HepG2 (cell line): ENCODE measurements at regions not wholly inside any gene's neighbourhood (a gene's known extent, or its start where the extent isn't known, plus 50 kb on each side); places are given as distances from the start of the nearest gene placed in this dataset.

Experiments
- ATAC-seq: fragments of 200-7000 bp; cut with Tn5 transposase; 3 replicates; pipeline ENCODE4 v1.9.1; 2020; ENCODE audit warnings: mild to moderate bottlenecking, moderate library complexity
- BruUV-seq: library from RNA; stranded (reverse); fragments of 400-500 nt; replicated peaks from 2 replicates; lab custom pipeline; 2021; lab: Mats Ljungman, UMichigan
- CTCF ChIA-PET: fragments of 300-600 bp; formaldehyde crosslinking; extraction: SDS; loops from one replicate; lab custom pipeline; 2021; ENCODE audit warnings: low total read pairs, inconsistent platforms, low intra/inter-chr PET ratio; lab: Yijun Ruan, JAX
- POLR2A ChIA-PET: fragments of 350-600 bp; sonication (Branson Sonifier 250); formaldehyde crosslinking; loops from one replicate; lab custom pipeline; 2020; ENCODE audit warnings: antibody characterized with exemption, inconsistent platforms; lab: Yijun Ruan, JAX
- DNase-seq: peaks from one replicate; pipeline ENCODE4 v3.0.0-alpha.2; 2015; ENCODE audit warnings: low spot score
- FAIRE-seq: peaks from 3 replicates; lab custom pipeline; 2011; peaks lifted over from hg19 to GRCh38; lab: Jason Lieb, UNC
- H2AFZ ChIP-seq: one replicate; pipeline ENCODE4 v1.6.1; 2011; ENCODE audit warnings: low read length, inconsistent platforms
- H3K27ac ChIP-seq: fragments of 300-600 bp; 3 replicates; pipeline ENCODE4 v1.8.0; 2011; ENCODE audit warnings: mixed run types, mild to moderate bottlenecking, mixed read lengths, low read length, inconsistent platforms; ENCODE audit not compliant: insufficient read depth; ENCODE audit errors: extremely low read length
- H3K27me3 ChIP-seq, 2 experiments: fragments of 200-600 bp in 1 of 2; 2 replicates in 1 of 2; 3 replicates in 1 of 2; pipeline versions ENCODE4 v1.6.0 to v1.8.0; 2011; ENCODE audit warnings: low read length in 2 of 2, mild to moderate bottlenecking in 2 of 2, moderate library complexity in 2 of 2, inconsistent platforms in 1 of 2; ENCODE audit not compliant: insufficient read depth in 2 of 2, control insufficient read depth in 1 of 2
- H3K36me3 ChIP-seq, 2 experiments: fragments of 200-600 bp in 1 of 2; replicated peaks in 1 of 2; 2 replicates in 1 of 2; 3 replicates in 1 of 2; pipeline versions ENCODE4 v1.5.1 to v1.8.0; 2011; ENCODE audit warnings: low read length in 2 of 2, inconsistent platforms in 1 of 2; ENCODE audit not compliant: insufficient read depth in 2 of 2, control insufficient read depth in 1 of 2
- H3K4me1 ChIP-seq: 2 replicates; pipeline ENCODE4 v1.5.1; 2012; ENCODE audit warnings: low read length, inconsistent platforms; ENCODE audit not compliant: insufficient read depth
- H3K4me2 ChIP-seq: 2 replicates; pipeline ENCODE4 v1.6.0; 2011; ENCODE audit warnings: low read depth, low read length, inconsistent platforms
- H3K4me3 ChIP-seq, 3 experiments: fragments of 200-600 bp in 1 of 3; sonication (generic), shearing (Covaris generic) in 1 of 3; replicated peaks in 1 of 3; 2 replicates each; pipeline ENCODE4 v1.5.1; 2011 to 2016; ENCODE audit warnings: low read length in 3 of 3, inconsistent platforms in 2 of 3, low read depth in 2 of 3, mild to moderate bottlenecking in 2 of 3, control low read depth in 1 of 3, mixed read lengths in 1 of 3; ENCODE audit not compliant: insufficient read depth in 1 of 3
- H3K79me2 ChIP-seq: one replicate; pipeline ENCODE4 v1.6.1; 2011; ENCODE audit warnings: low read length, inconsistent platforms; ENCODE audit not compliant: insufficient read depth
- H3K9ac ChIP-seq: 2 replicates; pipeline ENCODE4 v1.6.0; 2011; ENCODE audit warnings: mild to moderate bottlenecking, low read depth, low read length, inconsistent platforms; ENCODE audit not compliant: insufficient read depth
- H3K9me3 ChIP-seq: 2 replicates; pipeline ENCODE4 v1.5.1; 2012; ENCODE audit warnings: mild to moderate bottlenecking, low read length
- H4K20me1 ChIP-seq: 2 replicates; pipeline ENCODE4 v1.6.0; 2011; ENCODE audit warnings: inconsistent platforms, mild to moderate bottlenecking, low read length, moderate library complexity; ENCODE audit not compliant: insufficient read depth
- CEBPB ChIP-seq: IDR thresholded peaks from 2 replicates; pipeline ENCODE4 v1.6.1; 2011; ENCODE audit warnings: low read depth, low read length, improper control_type of control experiment, borderline replicate concordance
- ELF3 ChIP-seq: IDR thresholded peaks from 2 replicates; pipeline ENCODE4 v1.6.1; 2016; ENCODE audit warnings: missing genetic modification reagents, missing compliant biosample characterization
- MYPOP ChIP-seq: sonication (generic); formaldehyde crosslinking; IDR thresholded peaks from 2 replicates; pipeline ENCODE4 v1.8.1; 2023; ENCODE audit warnings: mild to moderate bottlenecking, moderate library complexity, missing genetic modification reagents
- NR3C1 ChIP-seq: sonication (generic); formaldehyde crosslinking; IDR thresholded peaks from 2 replicates; pipeline ENCODE4 v1.4.0; 2020; ENCODE audit warnings: missing genetic modification reagents
- SUZ12 ChIP-seq: fragments of 150-350 bp; IDR thresholded peaks from 2 replicates; pipeline ENCODE4 v1.6.1; 2014; ENCODE audit warnings: low read depth, low read length
- ZBTB25 ChIP-seq: IDR thresholded peaks from 2 replicates; pipeline ENCODE4 v1.6.1; 2018; ENCODE audit warnings: missing genetic modification reagents
- ZFP90 ChIP-seq: sonication (generic); formaldehyde crosslinking; IDR thresholded peaks from 2 replicates; pipeline ENCODE4 v1.8.0; 2022; ENCODE audit warnings: missing genetic modification reagents, mild to moderate bottlenecking, inconsistent platforms, borderline replicate concordance
- ZNF143 ChIP-seq: sonication (generic); formaldehyde crosslinking; IDR thresholded peaks from 2 replicates; pipeline ENCODE4 v1.4.0; 2020; ENCODE audit warnings: missing genetic modification reagents
- ZNF251 ChIP-seq: sonication (generic); formaldehyde crosslinking; IDR thresholded peaks from 2 replicates; pipeline ENCODE4 v1.9.0; 2021; ENCODE audit warnings: mild to moderate bottlenecking, missing genetic modification reagents
- ZNF432 ChIP-seq: sonication (generic); formaldehyde crosslinking; IDR thresholded peaks from 2 replicates; pipeline ENCODE4 v1.5.0; 2020; ENCODE audit warnings: missing genetic modification reagents, mild to moderate bottlenecking, borderline replicate concordance
- ZNF503 ChIP-seq: sonication (generic); formaldehyde crosslinking; IDR thresholded peaks from 2 replicates; pipeline ENCODE4 v1.4.0; 2020; ENCODE audit warnings: missing genetic modification reagents
- ZNF652 ChIP-seq: IDR thresholded peaks from 2 replicates; pipeline ENCODE4 v1.6.1; 2016; ENCODE audit warnings: low read depth, borderline replicate concordance
- ZNF891 ChIP-seq: sonication (generic); formaldehyde crosslinking; IDR thresholded peaks from 2 replicates; pipeline ENCODE4 v1.5.0; 2020; ENCODE audit warnings: mild to moderate bottlenecking, missing genetic modification reagents
- WGBS: methylation state at CpG from one replicate; pipeline ENCODE4 v1.1.6; 2017; ENCODE audit warnings: low lambda C conversion rate; 5-methylcytosine and 5-hydroxymethylcytosine counted together
- in situ Hi-C: cut with HindIII; loops from 2 replicates; pipeline ENCODE4 v1.10.0; 2017; ENCODE audit warnings: low pct_unique_long_range_greater_than_20kb; ENCODE audit not compliant: extremely low pct_ligation_motif_present
- intact Hi-C: fragments of 100-400 bp; cut with micrococcal nuclease; formaldehyde crosslinking; loops from one replicate; pipeline ENCODE4 v1.10.0; 2022; ENCODE audit not compliant: unreplicated experiment

- Histone ChIP-seq H3K4me3 (no peak overlapping the region), H3K9ac (no peak overlapping the region), H2AFZ (no peak overlapping the region), H4K20me1 (no peaks in the 10 kb centered on the region), H3K4me2 (no peak overlapping the region), H3K4me1 (no peaks in the 10 kb centered on the region), H3K36me3 (no peaks in the 10 kb centered on the region), H3K27me3 (peaks cover 4 to 22% of the 10 kb centered on the region in 2 experiments; a peak in 3 of 5 replicates), H3K9me3 (no peaks in the 10 kb centered on the region), H3K27ac (no peak overlapping the region), H3K79me2 (no peaks in the 10 kb centered on the region)
- DNase-seq (no peak), FAIRE-seq (no peak), ATAC-seq (no peak)
- ChIA-PET POLR2A (no interaction called here), CTCF (no interaction called here)
- in situ Hi-C loops, result no loop called here
- no TSS peak for BruUV-seq
- WGBS, result 43% methylated on average over 16 of the region's 19 CpGs
- intact Hi-C loops, result no loop called here
- TF ChIP-seq NR3C1 (no peak), ZNF503 (CRISPR knock-in tag) (no peak), SUZ12 (no peak), ELF3 (CRISPR knock-in tag) (no peak), MYPOP (no peak), ZFP90 (no peak), ZNF432 (CRISPR knock-in tag) (no peak), ZNF251 (CRISPR knock-in tag) (no peak), ZNF652 (no peak), ZNF891 (CRISPR knock-in tag) (no peak), ZBTB25 (CRISPR knock-in tag) (no peak), ZNF143 (CRISPR knock-in tag) (no peak), CEBPB (no peak)
Observed at GRCh38 chr15:70478251-70478990, 284.9 kb downstream of the UACA start.
